ENCODE measurements at regions not wholly inside any gene's neighbourhood (a gene's known extent, or its start where the extent isn't known, plus 50 kb on each side); places are given as distances from the start of the nearest gene placed in this dataset.
"Not testable (repeated sequence)": the region's sequence is repeated elsewhere in the genome, so short reads cannot be mapped to it uniquely, and the experiment has no call there.

DNA sequence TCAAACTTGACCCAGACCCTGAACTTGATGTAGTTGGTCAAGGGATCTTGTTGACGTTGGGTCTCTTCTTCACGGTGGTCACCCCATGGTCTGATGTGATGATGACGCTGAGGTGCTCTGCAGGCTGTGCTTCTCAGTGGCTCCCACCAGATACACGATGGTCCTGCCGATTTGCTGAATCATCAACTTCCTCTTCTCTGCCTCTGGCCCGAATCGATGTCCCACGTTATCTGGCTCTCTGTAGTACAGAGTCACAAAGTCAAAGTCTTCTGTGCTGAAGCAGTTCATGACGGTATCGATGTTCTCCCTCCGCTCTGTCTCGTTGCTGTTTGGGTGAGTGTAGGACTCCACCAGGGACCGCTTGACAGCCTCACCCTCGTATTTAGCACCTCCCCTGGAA lies 58.5 kb upstream of the ZNF195 start:
- not testable (repeated sequence) for H3K36me3 Mint-ChIP-seq (ENCODE audit: low read depth); DNase-seq; H3K4me1 Mint-ChIP-seq; H3K27ac Mint-ChIP-seq; H3K4me3 Mint-ChIP-seq; H3K9me3 Mint-ChIP-seq; ATAC-seq
- peaks cover 11% of the 10 kb centered on the region for H3K27me3 Mint-ChIP-seq

DNA sequence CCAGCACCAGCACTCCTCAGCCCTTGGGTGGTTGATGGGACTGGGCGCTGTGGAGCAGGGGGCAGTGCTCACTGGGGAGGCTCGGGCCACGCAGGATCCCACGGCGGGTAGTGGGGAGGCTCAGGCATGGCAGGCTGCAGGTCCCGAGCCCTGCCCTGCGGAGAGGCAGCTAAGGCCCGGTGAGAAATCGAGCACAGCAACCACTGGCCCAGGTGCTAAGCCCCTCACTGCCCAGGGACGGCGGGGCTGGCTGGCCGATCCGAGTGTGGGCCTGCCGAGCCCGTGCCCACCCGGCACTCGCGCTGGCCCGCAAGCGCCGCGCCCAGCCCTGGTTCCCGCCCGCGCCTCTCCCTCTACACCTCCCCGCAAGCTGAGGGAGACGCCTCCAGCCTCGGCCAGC lies 56.0 kb upstream of the ZNF195 start:
- Mint-ChIP-seq H3K27ac (no peak overlapping the region), H3K36me3 (ENCODE audit: low read depth) (no peaks in the 10 kb centered on the region), H3K4me3 (no peak overlapping the region), H3K4me1 (peaks cover 3% of the 10 kb centered on the region), H3K27me3 (peaks cover 12% of the 10 kb centered on the region), H3K9me3 (no peaks in the 10 kb centered on the region)
- DNase-seq, result no peak
- no peak for ATAC-seq

GRCh38 chr11:3429191-3429590 lies 50.2 kb upstream of the ZNF195 start:
- H3K4me3 Mint-ChIP-seq; ATAC-seq; H3K36me3 Mint-ChIP-seq (ENCODE audit: low read depth); H3K9me3 Mint-ChIP-seq; H3K4me1 Mint-ChIP-seq; H3K27ac Mint-ChIP-seq; DNase-seq: not testable (repeated sequence)
- peaks cover 16% of the 10 kb centered on the region for H3K27me3 Mint-ChIP-seq

Measured in activated naive CD8-positive, alpha-beta T cell treated with anti-CD3 and anti-CD28 coated beads, Interleukin-2, amount 50 U/mL, for 24 hours (primary cell).